ENCODE measurements at regions not wholly inside any gene's neighbourhood (a gene's known extent, or its start where the extent isn't known, plus 50 kb on each side); places are given as distances from the start of the nearest gene placed in this dataset.
"Not testable (repeated sequence)": the region's sequence is repeated elsewhere in the genome, so short reads cannot be mapped to it uniquely, and the experiment has no call there.

- no peaks in the 10 kb centered on the region for H3K36me3 ChIP-seq (ENCODE audit: insufficient read depth, insufficient read length, low read length)
- TF ChIP-seq SUZ12 (IDR thresholded peaks at IDR 0.05; ENCODE audit: extremely low read depth, insufficient read depth, insufficient read length): no peak
- TF ChIP-seq ZNF274 (IDR thresholded peaks at IDR 0.05; ENCODE audit: low read depth, low read length): no peak
- no peak for TF ChIP-seq YY1 (IDR thresholded peaks at IDR 0.05; ENCODE audit: insufficient read depth, insufficient read length)
These were observed 759.2 kb upstream of the MGAT4C start for GRCh38 chr12:87015352-87015751.

GRCh38 chr12:87008785-87009384 is 752.7 kb upstream of the MGAT4C start:
- no peaks in the 10 kb centered on the region for H3K4me1 ChIP-seq (ENCODE audit: insufficient read depth, insufficient read length)
- H3K9ac ChIP-seq (ENCODE audit: insufficient read length, low read depth): no peak overlapping the region
- no peaks in the 10 kb centered on the region for H3K27me3 ChIP-seq (ENCODE audit: insufficient read depth, insufficient read length)
- H3K4me3 ChIP-seq (ENCODE audit: insufficient read length, low read depth): no peak overlapping the region
- TF ChIP-seq ZNF274 (IDR thresholded peaks at IDR 0.05; ENCODE audit: low read depth, low read length): no peak
- no peak for TF ChIP-seq YY1 (IDR thresholded peaks at IDR 0.05; ENCODE audit: insufficient read depth, insufficient read length)
- no peak for TF ChIP-seq SUZ12 (IDR thresholded peaks at IDR 0.05; ENCODE audit: extremely low read depth, insufficient read depth, insufficient read length)
- H3K9me3 ChIP-seq (ENCODE audit: insufficient read depth, low read length): no peaks in the 10 kb centered on the region
- no peaks in the 10 kb centered on the region for H3K36me3 ChIP-seq (ENCODE audit: insufficient read depth, insufficient read length, low read length)
- no peak for DNase-seq (ENCODE audit: low read depth, low spot score)

More at GRCh38 chr12:87015352-87015751, 759.2 kb upstream of the MGAT4C start:
- H3K9ac ChIP-seq (ENCODE audit: insufficient read length, low read depth): no peak overlapping the region
- no peak for DNase-seq (ENCODE audit: low read depth, low spot score)
- H3K4me3 ChIP-seq (ENCODE audit: insufficient read length, low read depth): no peak overlapping the region
- H3K27me3 ChIP-seq (ENCODE audit: insufficient read depth, insufficient read length): no peaks in the 10 kb centered on the region
- no peaks in the 10 kb centered on the region for H3K4me1 ChIP-seq (ENCODE audit: insufficient read depth, insufficient read length)
- no peaks in the 10 kb centered on the region for H3K9me3 ChIP-seq (ENCODE audit: insufficient read depth, low read length)

GRCh38 chr12:87001102-87001501 is 744.9 kb upstream of the MGAT4C start:
- no peak for DNase-seq (ENCODE audit: low read depth, low spot score)
- H3K9me3 ChIP-seq (ENCODE audit: insufficient read depth, low read length): peaks cover 44% of the 10 kb centered on the region
- H3K4me1 ChIP-seq (ENCODE audit: insufficient read depth, insufficient read length): no peaks in the 10 kb centered on the region
- H3K36me3 ChIP-seq (ENCODE audit: insufficient read depth, insufficient read length, low read length): no peaks in the 10 kb centered on the region
- H3K27me3 ChIP-seq (ENCODE audit: insufficient read depth, insufficient read length): no peaks in the 10 kb centered on the region
- TF ChIP-seq ZNF274 (IDR thresholded peaks at IDR 0.05; ENCODE audit: low read depth, low read length) (no peak), SUZ12 (IDR thresholded peaks at IDR 0.05; ENCODE audit: extremely low read depth, insufficient read depth, insufficient read length) (no peak), YY1 (IDR thresholded peaks at IDR 0.05; ENCODE audit: insufficient read depth, insufficient read length) (no peak)
- H3K9ac ChIP-seq (ENCODE audit: insufficient read length, low read depth): no peak overlapping the region
- no peak overlapping the region for H3K4me3 ChIP-seq (ENCODE audit: insufficient read length, low read depth)

- H3K4me1 ChIP-seq (ENCODE audit: insufficient read depth, insufficient read length): no peaks in the 10 kb centered on the region
- no peak overlapping the region for H3K9ac ChIP-seq (ENCODE audit: insufficient read length, low read depth)
- no peaks in the 10 kb centered on the region for H3K36me3 ChIP-seq (ENCODE audit: insufficient read depth, insufficient read length, low read length)
- H3K9me3 ChIP-seq (ENCODE audit: insufficient read depth, low read length): no peaks in the 10 kb centered on the region
- DNase-seq (ENCODE audit: low read depth, low spot score): no peak
- H3K4me3 ChIP-seq (ENCODE audit: insufficient read length, low read depth): no peak overlapping the region
- H3K27me3 ChIP-seq (ENCODE audit: insufficient read depth, insufficient read length): no peaks in the 10 kb centered on the region
- TF ChIP-seq SUZ12 (IDR thresholded peaks at IDR 0.05; ENCODE audit: extremely low read depth, insufficient read depth, insufficient read length) (no peak), YY1 (IDR thresholded peaks at IDR 0.05; ENCODE audit: insufficient read depth, insufficient read length) (no peak), ZNF274 (IDR thresholded peaks at IDR 0.05; ENCODE audit: low read depth, low read length) (no peak)
These were observed 729.1 kb upstream of the MGAT4C start for GRCh38 chr12:86985298-86985697.

GRCh38 chr12:86970595-86970994 is 714.4 kb upstream of the MGAT4C start:
- H3K36me3 ChIP-seq (ENCODE audit: insufficient read depth, insufficient read length, low read length); H3K9ac ChIP-seq (ENCODE audit: insufficient read length, low read depth); H3K27me3 ChIP-seq (ENCODE audit: insufficient read depth, insufficient read length); H3K4me3 ChIP-seq (ENCODE audit: insufficient read length, low read depth); H3K4me1 ChIP-seq (ENCODE audit: insufficient read depth, insufficient read length): not testable (repeated sequence)
- peak; percentile 28 for DNase-seq (ENCODE audit: low read depth, low spot score)
- H3K9me3 ChIP-seq (ENCODE audit: insufficient read depth, low read length): peaks cover 23% of the 10 kb centered on the region

- TF ChIP-seq SUZ12 (IDR thresholded peaks at IDR 0.05; ENCODE audit: extremely low read depth, insufficient read depth, insufficient read length): no peak
- no peak for TF ChIP-seq ZNF274 (IDR thresholded peaks at IDR 0.05; ENCODE audit: low read depth, low read length)
- TF ChIP-seq YY1 (IDR thresholded peaks at IDR 0.05; ENCODE audit: insufficient read depth, insufficient read length): no peak
- Histone ChIP-seq H3K4me1 (ENCODE audit: insufficient read depth, insufficient read length) (no peaks in the 10 kb centered on the region), H3K27me3 (ENCODE audit: insufficient read depth, insufficient read length) (no peaks in the 10 kb centered on the region), H3K36me3 (ENCODE audit: insufficient read depth, insufficient read length, low read length) (no peaks in the 10 kb centered on the region), H3K9ac (ENCODE audit: insufficient read length, low read depth) (no peak overlapping the region), H3K9me3 (ENCODE audit: insufficient read depth, low read length) (no peaks in the 10 kb centered on the region), H3K4me3 (ENCODE audit: insufficient read length, low read depth) (no peak overlapping the region)
- DNase-seq (ENCODE audit: low read depth, low spot score): no peak
These were observed 703.7 kb upstream of the MGAT4C start for GRCh38 chr12:86959766-86960458.

GRCh38 chr12:86950444-86950843 is 694.3 kb upstream of the MGAT4C start:
- TF ChIP-seq SUZ12 (IDR thresholded peaks at IDR 0.05; ENCODE audit: extremely low read depth, insufficient read depth, insufficient read length): no peak
- TF ChIP-seq ZNF274 (IDR thresholded peaks at IDR 0.05; ENCODE audit: low read depth, low read length): no peak
- no peak for TF ChIP-seq YY1 (IDR thresholded peaks at IDR 0.05; ENCODE audit: insufficient read depth, insufficient read length)
- Histone ChIP-seq H3K27me3 (ENCODE audit: insufficient read depth, insufficient read length) (no peaks in the 10 kb centered on the region), H3K4me1 (ENCODE audit: insufficient read depth, insufficient read length) (no peaks in the 10 kb centered on the region), H3K9ac (ENCODE audit: insufficient read length, low read depth) (no peak overlapping the region), H3K36me3 (ENCODE audit: insufficient read depth, insufficient read length, low read length) (no peaks in the 10 kb centered on the region), H3K9me3 (ENCODE audit: insufficient read depth, low read length) (no peaks in the 10 kb centered on the region), H3K4me3 (ENCODE audit: insufficient read length, low read depth) (no peak overlapping the region)
- DNase-seq (ENCODE audit: low read depth, low spot score): no peak
